ENCODE measurements at regions not wholly inside any gene's neighbourhood (a gene's known extent, or its start where the extent isn't known, plus 50 kb on each side); places are given as distances from the start of the nearest gene placed in this dataset.
"Not testable (repeated sequence)": the region's sequence is repeated elsewhere in the genome, so short reads cannot be mapped to it uniquely, and the experiment has no call there.

- TF ChIP-seq PHF8 (conservative IDR thresholded peaks at IDR 0.05; ENCODE audit: low read depth, low read length); CREB1 (IDR thresholded peaks at IDR 0.05); BCL11A (IDR thresholded peaks at IDR 0.05; ENCODE audit: low read depth in 2 of 2, low read length in 2 of 2); ZNF274 (IDR thresholded peaks at IDR 0.05; ENCODE audit: borderline replicate concordance, extremely low read depth, low read length); CTCF (IDR thresholded peaks at IDR 0.05; ENCODE audit: control extremely low read depth in 1 of 3, insufficient read depth in 1 of 3, low read depth in 1 of 3, low read length in 3 of 3); RAD21 (IDR thresholded peaks at IDR 0.05 in 1 of 2, conservative IDR thresholded peaks at IDR 0.05 in 1 of 2; ENCODE audit: low read depth in 2 of 2, low read length in 2 of 2); SIN3A (conservative IDR thresholded peaks at IDR 0.05 in 1 of 2, IDR thresholded peaks at IDR 0.05 in 1 of 2; ENCODE audit: low read depth in 1 of 2, low read length in 2 of 2); POLR2A (IDR thresholded peaks at IDR 0.05; ENCODE audit: control extremely low read depth in 1 of 2, low read depth in 2 of 2, low read length in 2 of 2); GABPA (IDR thresholded peaks at IDR 0.05; ENCODE audit: borderline replicate concordance, insufficient read depth, low read length); TAF1 (IDR thresholded peaks at IDR 0.05; ENCODE audit: low read depth, low read length); MAFK (IDR thresholded peaks at IDR 0.05; ENCODE audit: low read depth, low read length); RXRA (IDR thresholded peaks at IDR 0.05; ENCODE audit: insufficient read depth, low read depth, low read length); TCF12 (IDR thresholded peaks at IDR 0.05; ENCODE audit: low read depth, low read length); SP4 (IDR thresholded peaks at IDR 0.05; ENCODE audit: low read length): not testable (repeated sequence)
These were observed 481.1 kb downstream of the FRK start for GRCh38 chr6:115579565-115579964.
